Activated CD4-positive, alpha-beta T cell treated with anti-CD3 and anti-CD28 coated beads, Interleukin-2, Interleukin-6, amounts not matched to agents 100 ng/mL and 50 ng/mL, durations not matched to agents 16 hours and 8 hours (primary cell): ENCODE measurements at regions not wholly inside any gene's neighbourhood (a gene's known extent, or its start where the extent isn't known, plus 50 kb on each side); places are given as distances from the start of the nearest gene placed in this dataset.

Experiments used
- DNase-seq: peaks from one replicate; pipeline ENCODE4 v3.0.0-alpha.2; 2020

GRCh38 chr1:24980836-24981630, 51.0 kb upstream of the RUNX3 start:
- DNase-seq: no peak
